GM12801 (cell line): ENCODE measurements at regions not wholly inside any gene's neighbourhood (a gene's known extent, or its start where the extent isn't known, plus 50 kb on each side); places are given as distances from the start of the nearest gene placed in this dataset.

Experiments
- TF ChIP-seq, protein P1 (sequence below): IDR thresholded peaks from one replicate; pipeline ENCODE4 v1.5.1; 2011; ENCODE audit warnings: control low read depth; ENCODE audit not compliant: insufficient read length; ENCODE audit errors: extremely low read depth

DNA sequence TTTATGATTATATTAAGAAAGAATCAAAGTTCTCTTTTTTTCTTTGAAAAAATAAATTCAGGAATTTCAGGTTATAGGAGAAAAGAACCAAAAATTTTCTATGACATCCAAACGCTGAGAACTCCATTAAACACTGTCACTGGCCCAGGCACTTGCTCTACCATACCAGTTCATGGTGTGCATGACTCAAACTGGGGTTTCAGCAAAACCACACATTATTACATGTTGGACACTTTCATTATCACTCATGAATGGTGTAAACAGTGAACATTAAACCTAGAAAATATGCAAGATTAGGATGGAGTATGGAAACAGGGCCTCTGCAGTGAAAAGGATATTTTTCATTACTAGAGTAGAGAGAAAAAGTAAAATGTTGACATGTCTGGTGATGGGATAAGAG lies 369.9 kb upstream of the FAM174A start:
- TF ChIP-seq, protein P1, sequence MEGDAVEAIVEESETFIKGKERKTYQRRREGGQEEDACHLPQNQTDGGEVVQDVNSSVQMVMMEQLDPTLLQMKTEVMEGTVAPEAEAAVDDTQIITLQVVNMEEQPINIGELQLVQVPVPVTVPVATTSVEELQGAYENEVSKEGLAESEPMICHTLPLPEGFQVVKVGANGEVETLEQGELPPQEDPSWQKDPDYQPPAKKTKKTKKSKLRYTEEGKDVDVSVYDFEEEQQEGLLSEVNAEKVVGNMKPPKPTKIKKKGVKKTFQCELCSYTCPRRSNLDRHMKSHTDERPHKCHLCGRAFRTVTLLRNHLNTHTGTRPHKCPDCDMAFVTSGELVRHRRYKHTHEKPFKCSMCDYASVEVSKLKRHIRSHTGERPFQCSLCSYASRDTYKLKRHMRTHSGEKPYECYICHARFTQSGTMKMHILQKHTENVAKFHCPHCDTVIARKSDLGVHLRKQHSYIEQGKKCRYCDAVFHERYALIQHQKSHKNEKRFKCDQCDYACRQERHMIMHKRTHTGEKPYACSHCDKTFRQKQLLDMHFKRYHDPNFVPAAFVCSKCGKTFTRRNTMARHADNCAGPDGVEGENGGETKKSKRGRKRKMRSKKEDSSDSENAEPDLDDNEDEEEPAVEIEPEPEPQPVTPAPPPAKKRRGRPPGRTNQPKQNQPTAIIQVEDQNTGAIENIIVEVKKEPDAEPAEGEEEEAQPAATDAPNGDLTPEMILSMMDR = no peak

DNA sequence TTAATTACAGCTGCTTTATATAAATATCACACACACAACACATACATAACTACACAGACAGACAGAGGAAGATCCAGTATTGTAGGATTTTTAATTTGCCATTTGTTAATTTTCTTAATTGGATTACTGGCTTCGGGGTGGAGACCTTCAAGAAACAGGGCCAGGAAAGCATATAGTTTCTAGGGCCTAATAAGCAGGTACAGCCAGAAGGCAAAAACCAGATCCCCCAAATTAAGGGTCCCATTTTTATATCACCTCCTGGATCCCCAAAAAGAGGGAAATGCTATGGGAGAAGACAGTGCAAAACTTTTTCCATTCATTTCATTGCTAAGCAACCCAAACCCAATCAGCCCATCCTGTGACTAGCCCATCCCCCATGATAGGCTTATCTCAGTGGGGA lies 373.3 kb upstream of the FAM174A start:
- TF ChIP-seq, protein P1 = no peak

DNA sequence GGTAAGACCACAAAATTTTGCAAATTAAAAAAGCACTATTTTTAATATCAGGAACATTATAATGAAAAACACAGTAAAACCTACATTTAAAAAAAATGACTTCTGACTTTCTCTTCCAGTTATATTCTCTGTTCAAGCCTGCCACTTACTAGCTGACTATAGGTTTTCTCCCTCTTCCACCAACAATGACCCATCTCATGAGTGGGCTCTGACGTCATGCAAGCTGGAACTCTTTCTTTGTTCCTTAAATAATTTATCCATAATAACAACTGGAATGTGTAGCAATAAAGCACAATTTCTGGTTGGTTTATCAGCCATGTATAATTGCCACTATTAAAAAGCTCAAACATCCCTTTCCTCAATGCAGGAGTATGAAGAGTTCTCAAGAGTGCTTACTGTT lies 378.1 kb upstream of the FAM174A start:
- TF ChIP-seq, protein P1 = no peak

DNA sequence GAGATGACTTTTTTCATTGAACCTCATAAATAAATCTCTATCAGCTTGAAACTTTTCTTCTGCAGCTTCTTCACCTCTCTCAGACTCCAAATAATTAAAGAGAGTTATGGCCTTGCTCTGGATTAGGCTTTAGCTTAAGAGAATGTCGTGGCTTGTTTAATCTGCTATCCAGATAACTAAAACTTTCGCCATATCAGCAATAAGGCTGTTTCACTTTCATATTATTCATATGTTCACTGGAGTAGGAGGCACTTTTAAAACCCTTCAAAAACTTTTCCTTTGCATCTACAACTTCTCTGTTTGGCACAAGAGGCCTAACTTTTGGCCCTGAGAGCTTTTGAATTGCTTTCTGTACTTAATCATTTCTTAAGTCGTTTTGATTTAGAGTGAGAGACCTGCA lies 386.9 kb upstream of the FAM174A start:
- TF ChIP-seq, protein P1 = no peak

DNA sequence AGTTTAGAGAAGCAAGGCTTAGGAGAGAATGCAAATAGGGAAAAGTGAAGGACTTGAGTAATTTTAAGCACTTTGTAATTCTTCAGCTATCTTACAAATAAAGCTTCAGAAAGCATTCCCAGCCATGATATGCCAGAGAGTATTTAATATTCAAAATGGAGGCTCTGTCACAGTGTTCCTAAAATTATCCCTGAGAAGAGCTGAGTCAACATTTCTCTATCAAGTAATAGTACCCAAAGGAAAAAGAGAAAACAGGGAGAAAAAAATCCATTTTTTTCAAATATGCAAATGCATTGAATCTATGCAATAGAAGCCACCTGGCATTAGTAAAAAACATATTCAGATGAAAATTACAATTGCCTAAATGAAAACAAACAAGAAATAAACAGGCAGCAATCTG lies 392.6 kb upstream of the FAM174A start:
- TF ChIP-seq, protein P1 = no peak

DNA sequence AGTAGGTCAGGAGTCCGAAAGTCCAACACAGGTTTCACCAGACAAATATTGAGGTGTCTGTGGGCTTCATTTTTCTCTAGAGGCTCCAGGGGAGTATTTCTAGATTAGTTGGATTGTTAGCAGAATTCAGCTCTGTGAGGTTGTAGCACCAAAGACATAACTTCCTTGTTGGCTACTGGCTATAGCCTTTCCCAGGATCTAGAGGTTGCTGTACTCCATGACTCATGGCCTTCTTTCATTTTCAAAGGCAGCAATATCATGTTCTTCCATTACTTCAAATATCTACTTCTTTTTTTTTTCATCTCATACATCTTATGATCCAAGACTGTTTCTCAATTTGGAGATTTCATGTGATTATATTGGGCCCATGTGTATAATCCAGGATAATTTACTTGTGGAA lies 404.0 kb upstream of the FAM174A start:
- TF ChIP-seq, protein P1 = no peak

DNA sequence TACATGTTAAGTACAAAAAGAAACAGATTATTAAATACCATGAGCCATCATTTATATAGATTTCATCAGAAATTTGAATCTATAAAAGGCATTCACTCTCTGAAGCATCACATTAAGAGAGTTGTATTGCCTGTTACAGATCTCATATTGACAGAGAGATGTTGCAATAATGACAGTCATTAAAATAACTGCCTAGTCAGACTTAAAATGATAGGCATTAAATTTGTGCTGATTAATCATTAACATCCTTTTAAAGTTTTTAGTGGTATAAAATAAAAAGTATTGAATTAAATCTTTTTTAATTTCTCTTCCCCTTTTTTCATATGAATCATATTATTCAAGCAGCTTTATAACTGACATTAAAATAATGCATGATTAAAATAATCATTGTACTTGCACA lies 404.9 kb upstream of the FAM174A start:
- TF ChIP-seq, protein P1 = no peak

DNA sequence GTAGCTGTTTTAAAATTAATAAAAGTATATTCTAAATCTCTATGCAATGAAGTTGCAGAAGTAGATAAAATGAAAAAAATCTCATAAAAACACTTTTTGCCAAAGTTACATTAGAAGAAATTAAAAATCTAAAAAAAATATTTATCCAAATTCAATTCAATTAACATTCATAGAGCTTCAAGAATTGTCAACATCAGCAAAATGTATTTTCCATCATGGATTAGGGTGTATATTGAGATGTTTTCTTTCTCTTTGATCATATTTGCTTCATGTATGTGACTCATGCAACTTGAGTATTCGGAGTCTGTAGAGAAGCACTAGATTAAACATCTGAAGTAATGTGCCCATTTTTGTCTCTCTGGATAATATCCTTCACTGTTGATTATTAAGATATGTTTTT lies 415.3 kb upstream of the FAM174A start:
- TF ChIP-seq, protein P1 = no peak
